GM12878 (cell line): ENCODE measurements at regions not wholly inside any gene's neighbourhood (a gene's known extent, or its start where the extent isn't known, plus 50 kb on each side); places are given as distances from the start of the nearest gene placed in this dataset.
A peak's percentile ranks its signal among the peaks of the same experiment; 100 is the strongest.

Experiments used
- ATAC-seq: fragments of 200-7000 bp; cut with Tn5 transposase; 3 replicates; pipeline ENCODE4 v1.9.1; 2020; ENCODE audit warnings: mild to moderate bottlenecking, moderate library complexity
- BruUV-seq: library from RNA; stranded (reverse); fragments of 400-500 nt; replicated peaks from 2 replicates; lab custom pipeline; 2021; lab: Mats Ljungman, UMichigan
- CTCF ChIA-PET: fragments of 300-600 bp; sonication (Branson Sonifier 250); formaldehyde crosslinking; extraction: SDS; loops from one replicate; lab custom pipeline; 2021; ENCODE audit warnings: inconsistent platforms; lab: Yijun Ruan, JAX
- POLR2A ChIA-PET: fragments of 350-600 bp; formaldehyde crosslinking; extraction: SDS; loops from one replicate; lab custom pipeline; 2021; ENCODE audit warnings: inconsistent platforms; lab: Charles Lee
- RAD21 ChIA-PET: fragments of 300-600 bp; sonication (Branson Sonifier 250); formaldehyde crosslinking; loops from one replicate; lab custom pipeline; 2023; ENCODE audit warnings: antibody characterized with exemption; ENCODE audit not compliant: unreplicated experiment; lab: Charles Lee
- SMC1A ChIA-PET: fragments of 300-600 bp; sonication (Branson Sonifier 250); formaldehyde crosslinking; loops from one replicate; lab custom pipeline; 2023; ENCODE audit not compliant: unreplicated experiment, uncharacterized antibody; lab: Charles Lee
- DNase-seq: peaks from one replicate; pipeline ENCODE4 v3.0.0-alpha.2; 2011; ENCODE audit warnings: low read depth, low spot score
- FAIRE-seq: peaks from 3 replicates; lab custom pipeline; 2011; peaks lifted over from hg19 to GRCh38; lab: Jason Lieb, UNC
- H2AFZ ChIP-seq: 2 replicates; pipeline ENCODE4 v1.6.0; 2011; ENCODE audit warnings: low read depth, low read length, control low read depth; ENCODE audit not compliant: control insufficient read depth
- H3K27ac ChIP-seq: 2 replicates; pipeline ENCODE4 v1.5.1; 2011; ENCODE audit warnings: control low read depth; ENCODE audit not compliant: control insufficient read depth, insufficient read depth
- H3K27me3 ChIP-seq, 2 experiments: replicated peaks in 1 of 2; 2 replicates each; pipeline versions ENCODE4 v1.6.0 to v1.6.1; 2011; ENCODE audit warnings: low read length in 1 of 2; ENCODE audit not compliant: control insufficient read depth in 2 of 2, insufficient read depth in 2 of 2
- H3K36me3 ChIP-seq, 2 experiments: 2 replicates each; pipeline ENCODE4 v1.5.1; 2011; ENCODE audit warnings: low read length in 1 of 2; ENCODE audit not compliant: control insufficient read depth in 2 of 2, insufficient read depth in 2 of 2
- H3K4me1 ChIP-seq: 2 replicates; pipeline ENCODE4 v1.6.1; 2011; ENCODE audit warnings: mild to moderate bottlenecking, low read length, moderate library complexity, mixed read lengths; ENCODE audit not compliant: control insufficient read depth, insufficient read depth
- H3K4me2 ChIP-seq: 2 replicates; pipeline ENCODE4 v1.6.0; 2011; ENCODE audit warnings: control low read depth; ENCODE audit not compliant: control insufficient read depth, insufficient read depth
- H3K4me3 ChIP-seq: fragments of 200-600 bp; sonication (generic); 2 replicates; pipeline ENCODE4 v1.5.1; 2016
- H3K79me2 ChIP-seq: 2 replicates; pipeline ENCODE4 v1.6.0; 2011; ENCODE audit warnings: low read length; ENCODE audit not compliant: control insufficient read depth, insufficient read depth
- H3K9ac ChIP-seq: 2 replicates; pipeline ENCODE4 v1.8.0; 2011; ENCODE audit warnings: low read length, control low read depth, mixed read lengths; ENCODE audit not compliant: control insufficient read depth, insufficient read depth
- H3K9me3 ChIP-seq: replicated peaks from 3 replicates; pipeline ENCODE4 v1.5.1; 2011; ENCODE audit warnings: mild to moderate bottlenecking, low read length; ENCODE audit not compliant: control insufficient read depth, insufficient read depth
- H4K20me1 ChIP-seq: 2 replicates; pipeline ENCODE4 v1.6.0; 2011; ENCODE audit not compliant: control insufficient read depth, insufficient read depth
- EGR1 ChIP-seq, 2 experiments: IDR thresholded peaks; 1 replicate in 1 of 2; 2 replicates in 1 of 2; pipeline ENCODE4 v1.6.1; 2011 to 2012; ENCODE audit warnings: low read depth in 2 of 2, low read length in 2 of 2, borderline replicate concordance in 1 of 2, mild to moderate bottlenecking in 1 of 2, moderate library complexity in 1 of 2
- MXI1 ChIP-seq: fragments of 150-350 bp; IDR thresholded peaks from 2 replicates; pipeline ENCODE4 v1.6.1; 2011; ENCODE audit warnings: low read depth, mild to moderate bottlenecking, inconsistent platforms, low read length, improper control_type of control experiment
- RAD21 ChIP-seq: IDR thresholded peaks from 2 replicates; pipeline ENCODE4 v1.6.1; 2011; ENCODE audit warnings: mild to moderate bottlenecking, low read depth, low read length, moderate library complexity; ENCODE audit not compliant: insufficient read depth
- SMC3 ChIP-seq: IDR thresholded peaks from 2 replicates; pipeline ENCODE4 v1.6.1; 2011; ENCODE audit warnings: low read length, improper control_type of control experiment, borderline replicate concordance
- WGBS: methylation state at CpG from one replicate; pipeline ENCODE4 v1.1.6; 2016; ENCODE audit warnings: low lambda C conversion rate; ENCODE audit not compliant: insufficient replicate concordance, insufficient coverage; ENCODE audit errors: missing lambda C conversion rate; 5-methylcytosine and 5-hydroxymethylcytosine counted together
- in situ Hi-C: fragments of 300-500 bp; cut with MboI; formaldehyde crosslinking; loops from 9 replicates; pipeline ENCODE4 v1.14.3; 2018; ENCODE audit warnings: mixed read lengths
- intact Hi-C: fragments of 100-400 bp; cut with micrococcal nuclease; formaldehyde crosslinking; loops from one replicate; pipeline ENCODE4 v1.14.2; 2022; ENCODE audit not compliant: unreplicated experiment
- TF ChIP-seq, protein P1 (sequence below): IDR thresholded peaks from 2 replicates; pipeline ENCODE4 v1.6.1; 2012; ENCODE audit warnings: improper control_type of control experiment, low read depth, low read length; ENCODE audit not compliant: insufficient replicate concordance
- TF ChIP-seq, protein P2 (sequence below): fragments of 450-650 bp; IDR thresholded peaks from 2 replicates; pipeline ENCODE4 v1.6.1; 2016; ENCODE audit warnings: mild to moderate bottlenecking
- TF ChIP-seq, protein P3 (sequence below): IDR thresholded peaks from 2 replicates; pipeline ENCODE4 v1.6.1; 2012; ENCODE audit warnings: low read length, inconsistent platforms
- TF ChIP-seq, protein P4 (sequence below): fragments of 150-350 bp; IDR thresholded peaks from 2 replicates; pipeline ENCODE4 v1.6.1; 2016; ENCODE audit warnings: low read depth, low read length

DNA sequence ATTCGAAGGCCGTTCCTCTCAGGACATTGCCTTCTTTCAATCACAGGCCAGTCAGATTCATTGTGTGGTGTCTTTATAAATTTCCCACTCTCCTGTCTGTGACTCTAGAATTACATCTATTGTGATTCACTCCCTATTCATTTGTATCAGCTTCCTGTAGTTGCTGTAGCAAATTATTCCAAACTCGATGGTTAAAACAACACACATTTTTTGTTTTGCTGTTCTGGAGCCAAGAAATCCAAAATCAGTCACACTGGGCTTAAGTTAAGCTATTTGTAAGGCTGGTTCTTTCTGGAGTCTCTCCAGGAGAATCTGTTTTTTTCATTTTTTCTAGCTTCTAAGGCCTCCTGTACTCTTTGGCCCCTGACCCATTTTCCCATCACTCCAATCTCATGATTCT lies 1487.0 kb upstream of the SLC10A2 start (continued):
- TF ChIP-seq, protein P1, sequence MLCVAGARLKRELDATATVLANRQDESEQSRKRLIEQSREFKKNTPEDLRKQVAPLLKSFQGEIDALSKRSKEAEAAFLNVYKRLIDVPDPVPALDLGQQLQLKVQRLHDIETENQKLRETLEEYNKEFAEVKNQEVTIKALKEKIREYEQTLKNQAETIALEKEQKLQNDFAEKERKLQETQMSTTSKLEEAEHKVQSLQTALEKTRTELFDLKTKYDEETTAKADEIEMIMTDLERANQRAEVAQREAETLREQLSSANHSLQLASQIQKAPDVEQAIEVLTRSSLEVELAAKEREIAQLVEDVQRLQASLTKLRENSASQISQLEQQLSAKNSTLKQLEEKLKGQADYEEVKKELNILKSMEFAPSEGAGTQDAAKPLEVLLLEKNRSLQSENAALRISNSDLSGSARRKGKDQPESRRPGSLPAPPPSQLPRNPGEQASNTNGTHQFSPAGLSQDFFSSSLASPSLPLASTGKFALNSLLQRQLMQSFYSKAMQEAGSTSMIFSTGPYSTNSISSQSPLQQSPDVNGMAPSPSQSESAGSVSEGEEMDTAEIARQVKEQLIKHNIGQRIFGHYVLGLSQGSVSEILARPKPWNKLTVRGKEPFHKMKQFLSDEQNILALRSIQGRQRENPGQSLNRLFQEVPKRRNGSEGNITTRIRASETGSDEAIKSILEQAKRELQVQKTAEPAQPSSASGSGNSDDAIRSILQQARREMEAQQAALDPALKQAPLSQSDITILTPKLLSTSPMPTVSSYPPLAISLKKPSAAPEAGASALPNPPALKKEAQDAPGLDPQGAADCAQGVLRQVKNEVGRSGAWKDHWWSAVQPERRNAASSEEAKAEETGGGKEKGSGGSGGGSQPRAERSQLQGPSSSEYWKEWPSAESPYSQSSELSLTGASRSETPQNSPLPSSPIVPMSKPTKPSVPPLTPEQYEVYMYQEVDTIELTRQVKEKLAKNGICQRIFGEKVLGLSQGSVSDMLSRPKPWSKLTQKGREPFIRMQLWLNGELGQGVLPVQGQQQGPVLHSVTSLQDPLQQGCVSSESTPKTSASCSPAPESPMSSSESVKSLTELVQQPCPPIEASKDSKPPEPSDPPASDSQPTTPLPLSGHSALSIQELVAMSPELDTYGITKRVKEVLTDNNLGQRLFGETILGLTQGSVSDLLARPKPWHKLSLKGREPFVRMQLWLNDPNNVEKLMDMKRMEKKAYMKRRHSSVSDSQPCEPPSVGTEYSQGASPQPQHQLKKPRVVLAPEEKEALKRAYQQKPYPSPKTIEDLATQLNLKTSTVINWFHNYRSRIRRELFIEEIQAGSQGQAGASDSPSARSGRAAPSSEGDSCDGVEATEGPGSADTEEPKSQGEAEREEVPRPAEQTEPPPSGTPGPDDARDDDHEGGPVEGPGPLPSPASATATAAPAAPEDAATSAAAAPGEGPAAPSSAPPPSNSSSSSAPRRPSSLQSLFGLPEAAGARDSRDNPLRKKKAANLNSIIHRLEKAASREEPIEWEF, result no peak

DNA sequence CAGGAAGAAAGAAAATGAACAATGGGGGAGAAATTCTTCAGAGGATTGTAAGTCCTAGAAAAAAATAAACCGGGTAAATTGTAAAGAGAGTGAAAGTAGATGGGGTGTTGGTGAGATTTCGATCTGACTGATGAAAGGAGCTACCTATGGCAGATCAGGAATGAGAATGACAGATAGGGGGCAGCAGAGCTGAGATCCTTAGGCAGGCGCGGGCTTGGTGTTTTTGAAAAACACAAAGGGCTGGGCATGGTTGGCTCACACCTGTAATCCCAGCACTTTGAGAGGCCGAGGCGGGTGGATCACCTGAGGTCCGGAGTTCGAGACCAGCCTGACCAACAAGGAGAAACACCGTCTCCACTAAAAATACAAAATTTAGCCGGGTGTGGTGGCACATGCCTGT lies 1468.6 kb upstream of the SLC10A2 start:
- Histone ChIP-seq H3K27ac (no peak overlapping the region), H3K79me2 (no peaks in the 10 kb centered on the region), H3K9ac (no peak overlapping the region)
- no peak for DNase-seq
- POLR2A ChIA-PET, result interaction anchor here (0.7 kb wide), 1 partner anchor 143 kb away, joined by 3 read pairs; no protein-coding TSS in a partner anchor
- CTCF ChIA-PET, result interaction anchor here (0.6 to 1.2 kb wide), 3 partner anchors 19 to 73 kb away, joined by 3 read pairs; no protein-coding TSS in a partner anchor
- TF ChIP-seq SMC3 (no peak), EGR1 (IDR thresholded peaks at IDR 0.05; ENCODE audit: borderline replicate concordance in 1 of 2, low read depth in 2 of 2, low read length in 2 of 2) (no peak), MXI1 (no peak), RAD21 (no peak)
- TF ChIP-seq, protein P2, sequence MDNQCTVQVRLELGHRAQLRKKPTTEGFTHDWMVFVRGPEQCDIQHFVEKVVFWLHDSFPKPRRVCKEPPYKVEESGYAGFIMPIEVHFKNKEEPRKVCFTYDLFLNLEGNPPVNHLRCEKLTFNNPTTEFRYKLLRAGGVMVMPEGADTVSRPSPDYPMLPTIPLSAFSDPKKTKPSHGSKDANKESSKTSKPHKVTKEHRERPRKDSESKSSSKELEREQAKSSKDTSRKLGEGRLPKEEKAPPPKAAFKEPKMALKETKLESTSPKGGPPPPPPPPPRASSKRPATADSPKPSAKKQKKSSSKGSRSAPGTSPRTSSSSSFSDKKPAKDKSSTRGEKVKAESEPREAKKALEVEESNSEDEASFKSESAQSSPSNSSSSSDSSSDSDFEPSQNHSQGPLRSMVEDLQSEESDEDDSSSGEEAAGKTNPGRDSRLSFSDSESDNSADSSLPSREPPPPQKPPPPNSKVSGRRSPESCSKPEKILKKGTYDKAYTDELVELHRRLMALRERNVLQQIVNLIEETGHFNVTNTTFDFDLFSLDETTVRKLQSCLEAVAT, result no peak
- TF ChIP-seq, protein P3, sequence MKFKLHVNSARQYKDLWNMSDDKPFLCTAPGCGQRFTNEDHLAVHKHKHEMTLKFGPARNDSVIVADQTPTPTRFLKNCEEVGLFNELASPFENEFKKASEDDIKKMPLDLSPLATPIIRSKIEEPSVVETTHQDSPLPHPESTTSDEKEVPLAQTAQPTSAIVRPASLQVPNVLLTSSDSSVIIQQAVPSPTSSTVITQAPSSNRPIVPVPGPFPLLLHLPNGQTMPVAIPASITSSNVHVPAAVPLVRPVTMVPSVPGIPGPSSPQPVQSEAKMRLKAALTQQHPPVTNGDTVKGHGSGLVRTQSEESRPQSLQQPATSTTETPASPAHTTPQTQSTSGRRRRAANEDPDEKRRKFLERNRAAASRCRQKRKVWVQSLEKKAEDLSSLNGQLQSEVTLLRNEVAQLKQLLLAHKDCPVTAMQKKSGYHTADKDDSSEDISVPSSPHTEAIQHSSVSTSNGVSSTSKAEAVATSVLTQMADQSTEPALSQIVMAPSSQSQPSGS, result no peak
- TF ChIP-seq, protein P4, sequence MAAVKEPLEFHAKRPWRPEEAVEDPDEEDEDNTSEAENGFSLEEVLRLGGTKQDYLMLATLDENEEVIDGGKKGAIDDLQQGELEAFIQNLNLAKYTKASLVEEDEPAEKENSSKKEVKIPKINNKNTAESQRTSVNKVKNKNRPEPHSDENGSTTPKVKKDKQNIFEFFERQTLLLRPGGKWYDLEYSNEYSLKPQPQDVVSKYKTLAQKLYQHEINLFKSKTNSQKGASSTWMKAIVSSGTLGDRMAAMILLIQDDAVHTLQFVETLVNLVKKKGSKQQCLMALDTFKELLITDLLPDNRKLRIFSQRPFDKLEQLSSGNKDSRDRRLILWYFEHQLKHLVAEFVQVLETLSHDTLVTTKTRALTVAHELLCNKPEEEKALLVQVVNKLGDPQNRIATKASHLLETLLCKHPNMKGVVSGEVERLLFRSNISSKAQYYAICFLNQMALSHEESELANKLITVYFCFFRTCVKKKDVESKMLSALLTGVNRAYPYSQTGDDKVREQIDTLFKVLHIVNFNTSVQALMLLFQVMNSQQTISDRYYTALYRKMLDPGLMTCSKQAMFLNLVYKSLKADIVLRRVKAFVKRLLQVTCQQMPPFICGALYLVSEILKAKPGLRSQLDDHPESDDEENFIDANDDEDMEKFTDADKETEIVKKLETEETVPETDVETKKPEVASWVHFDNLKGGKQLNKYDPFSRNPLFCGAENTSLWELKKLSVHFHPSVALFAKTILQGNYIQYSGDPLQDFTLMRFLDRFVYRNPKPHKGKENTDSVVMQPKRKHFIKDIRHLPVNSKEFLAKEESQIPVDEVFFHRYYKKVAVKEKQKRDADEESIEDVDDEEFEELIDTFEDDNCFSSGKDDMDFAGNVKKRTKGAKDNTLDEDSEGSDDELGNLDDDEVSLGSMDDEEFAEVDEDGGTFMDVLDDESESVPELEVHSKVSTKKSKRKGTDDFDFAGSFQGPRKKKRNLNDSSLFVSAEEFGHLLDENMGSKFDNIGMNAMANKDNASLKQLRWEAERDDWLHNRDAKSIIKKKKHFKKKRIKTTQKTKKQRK, result no peak
- TF ChIP-seq, all 136 proteins: peak for 0
- in situ Hi-C loops, result no loop called here
- Histone ChIP-seq H3K4me2 (no peak overlapping the region), H3K4me1 (no peaks in the 10 kb centered on the region), H3K4me3 (no peak overlapping the region), H2AFZ (no peak overlapping the region), H3K36me3 (no peaks in the 10 kb centered on the region), H3K27me3 (no peaks in the 10 kb centered on the region), H4K20me1 (no peaks in the 10 kb centered on the region), H3K9me3 (no peaks in the 10 kb centered on the region)
- SMC1A ChIA-PET, result no interaction called here
- RAD21 ChIA-PET, result no interaction called here
- peak; percentile 31; the same call in 1 of the 3 replicates for ATAC-seq
- no TSS peak for BruUV-seq
- FAIRE-seq, result no peak
- 57% methylated on average over 10 of the region's 10 CpGs for WGBS
- intact Hi-C loops, result no loop called here
